ENCODE measurements at regions not wholly inside any gene's neighbourhood (a gene's known extent, or its start where the extent isn't known, plus 50 kb on each side); places are given as distances from the start of the nearest gene placed in this dataset.

DNA sequence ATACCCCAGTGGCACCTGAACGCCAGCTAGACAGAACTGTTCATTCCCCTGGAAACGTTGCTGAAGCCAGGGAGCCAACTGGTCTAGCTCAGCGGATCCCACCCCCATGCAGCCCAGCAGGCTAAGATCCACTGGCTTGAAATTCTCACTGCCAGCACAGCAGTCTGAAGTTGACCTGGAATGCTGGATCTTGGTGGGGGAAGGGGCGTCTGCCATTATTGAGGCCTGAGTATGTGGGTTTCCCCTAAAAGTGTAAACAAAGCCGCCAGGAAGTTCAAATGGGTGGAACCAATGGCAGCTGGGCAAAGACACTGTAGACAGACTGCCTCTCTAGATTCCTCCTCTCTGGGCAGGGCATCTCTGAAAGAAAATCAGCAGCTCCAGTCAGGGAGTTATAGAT is 213.0 kb downstream of the NKX6-1 start:
- Histone ChIP-seq H3K9ac (ENCODE audit: extremely low read depth, insufficient read length, low read length) (no peak overlapping the region), H3K9me3 (ENCODE audit: control insufficient read depth, low read depth, low read length) (no peaks in the 10 kb centered on the region), H2BK12ac (ENCODE audit: insufficient read length, low read depth, low read length) (no peak overlapping the region), H3K4ac (ENCODE audit: low read depth, low read length) (no peak overlapping the region), H3K79me2 (ENCODE audit: insufficient read depth, low read length) (no peaks in the 10 kb centered on the region), H4K20me1 (ENCODE audit: control insufficient read depth, insufficient read depth, insufficient read length) (no peaks in the 10 kb centered on the region), H2BK5ac (ENCODE audit: insufficient read length, low read length) (no peak overlapping the region), H3K56ac (ENCODE audit: insufficient read length, low read depth, low read length) (no peak overlapping the region), H3K23ac (ENCODE audit: insufficient read length, low read depth, low read length) (no peak overlapping the region), H3K4me2 (ENCODE audit: insufficient read depth, insufficient read length, low read length) (no peak overlapping the region), H3K27ac (ENCODE audit: insufficient read length, low read depth, low read length) (no peak overlapping the region), H2BK120ac (ENCODE audit: low read depth, low read length, poor library complexity, severe bottlenecking) (no peak overlapping the region), H4K8ac (replicated peaks; ENCODE audit: insufficient read length, low read depth, low read length) (no peak overlapping the region), H4K5ac (ENCODE audit: insufficient read length, low read depth, low read length) (no peak overlapping the region), H3K18ac (ENCODE audit: insufficient read length, low read depth, low read length) (no peak overlapping the region), H3K27me3 (ENCODE audit: insufficient read depth, low read length) (no peaks in the 10 kb centered on the region), H3K4me1 (ENCODE audit: insufficient read depth, low read length) (no peaks in the 10 kb centered on the region; the same call in 1 of the 2 replicates), H3K14ac (ENCODE audit: insufficient read depth, low read length) (no peak overlapping the region), H3K23me2 (ENCODE audit: insufficient read length, low read depth, low read length, poor library complexity, severe bottlenecking) (no peaks in the 10 kb centered on the region), H2BK15ac (ENCODE audit: low read depth, low read length) (no peak overlapping the region), H2BK20ac (ENCODE audit: low read depth, low read length, poor library complexity, severe bottlenecking) (no peak overlapping the region), H2AK5ac (ENCODE audit: insufficient read length, low read length) (no peak overlapping the region), H3K79me1 (ENCODE audit: insufficient read depth, low read depth, low read length, poor library complexity, severe bottlenecking) (no peaks in the 10 kb centered on the region), H3T11ph (ENCODE audit: low read length) (no peak overlapping the region), H2AFZ (ENCODE audit: low read length) (no peak overlapping the region), H4K91ac (ENCODE audit: insufficient read length, low read depth, low read length) (no peak overlapping the region)
- no CpG with 5 or more reads among the region's 5 CpGs for WGBS (ENCODE audit: extremely low coverage, insufficient read length, low lambda C conversion rate)
- Mint-ChIP-seq H3K4me1 (peaks cover 8% of the 10 kb centered on the region in 2 experiments; a peak in 3 of 4 replicates), H3K9me3 (peaks cover 8 to 11% of the 10 kb centered on the region in 2 experiments; a peak in 3 of 5 replicates), H3K36me3 (ENCODE audit: insufficient read depth in 1 of 3, low read depth in 3 of 3) (peaks cover 7 to 32% (median 13%) of the 10 kb centered on the region in 3 experiments; a peak in 6 of 7 replicates), H3K27me3 (ENCODE audit: low read depth) (no peaks in the 10 kb centered on the region; the same call in 1 of the 2 replicates), H3K27ac (no peak overlapping the region), H3K4me3 (no peak overlapping the region)
- DNase-seq: peak; percentile 32
- TF ChIP-seq, protein P1, sequence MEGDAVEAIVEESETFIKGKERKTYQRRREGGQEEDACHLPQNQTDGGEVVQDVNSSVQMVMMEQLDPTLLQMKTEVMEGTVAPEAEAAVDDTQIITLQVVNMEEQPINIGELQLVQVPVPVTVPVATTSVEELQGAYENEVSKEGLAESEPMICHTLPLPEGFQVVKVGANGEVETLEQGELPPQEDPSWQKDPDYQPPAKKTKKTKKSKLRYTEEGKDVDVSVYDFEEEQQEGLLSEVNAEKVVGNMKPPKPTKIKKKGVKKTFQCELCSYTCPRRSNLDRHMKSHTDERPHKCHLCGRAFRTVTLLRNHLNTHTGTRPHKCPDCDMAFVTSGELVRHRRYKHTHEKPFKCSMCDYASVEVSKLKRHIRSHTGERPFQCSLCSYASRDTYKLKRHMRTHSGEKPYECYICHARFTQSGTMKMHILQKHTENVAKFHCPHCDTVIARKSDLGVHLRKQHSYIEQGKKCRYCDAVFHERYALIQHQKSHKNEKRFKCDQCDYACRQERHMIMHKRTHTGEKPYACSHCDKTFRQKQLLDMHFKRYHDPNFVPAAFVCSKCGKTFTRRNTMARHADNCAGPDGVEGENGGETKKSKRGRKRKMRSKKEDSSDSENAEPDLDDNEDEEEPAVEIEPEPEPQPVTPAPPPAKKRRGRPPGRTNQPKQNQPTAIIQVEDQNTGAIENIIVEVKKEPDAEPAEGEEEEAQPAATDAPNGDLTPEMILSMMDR (conservative IDR thresholded peaks at IDR 0.05): no peak
